ENCODE measurements at regions not wholly inside any gene's neighbourhood (a gene's known extent, or its start where the extent isn't known, plus 50 kb on each side); places are given as distances from the start of the nearest gene placed in this dataset.

GRCh38 chr3:177427540-177427939, 230.3 kb upstream of the TBL1XR1 start:
- no peak for TF ChIP-seq PATZ1 (CRISPR knock-in tag; IDR thresholded peaks at IDR 0.05; ENCODE audit: borderline replicate concordance)
- TF ChIP-seq CREB5 (CRISPR knock-in tag; IDR thresholded peaks at IDR 0.05; ENCODE audit: low read depth) = no peak
- TF ChIP-seq CSDC2 (CRISPR knock-in tag; IDR thresholded peaks at IDR 0.05) = no peak
- TF ChIP-seq RARB (CRISPR knock-in tag; IDR thresholded peaks at IDR 0.05) = no peak

All from SK-N-SH treated with all-trans-retinoic acid at 6 μM for 48 hours (cell line).